ENCODE measurements at regions not wholly inside any gene's neighbourhood (a gene's known extent, or its start where the extent isn't known, plus 50 kb on each side); places are given as distances from the start of the nearest gene placed in this dataset.

GRCh38 chr14:104450811-104451401 is 128.7 kb upstream of the C14orf180 start:
- ATAC-seq (no peak), DNase-seq (no peak)
- Histone ChIP-seq H3K9me3 (peaks cover 0 to 31% (median 5%) of the 10 kb centered on the region in 11 donors), H3K36me3 (no peaks in the 10 kb centered on the region), H3K4me1 (peaks cover 0 to 9% (median 0%) of the 10 kb centered on the region in 9 donors), H3K27me3 (peaks cover 0 to 19% (median 4%) of the 10 kb centered on the region in 7 donors), H3K27ac (no peak overlapping the region), H3K4me3 (no peak overlapping the region)
- WGBS, 2 donors: 91 to 95% methylated on average over 28 of the region's 28 CpGs
- TF ChIP-seq, protein P1, sequence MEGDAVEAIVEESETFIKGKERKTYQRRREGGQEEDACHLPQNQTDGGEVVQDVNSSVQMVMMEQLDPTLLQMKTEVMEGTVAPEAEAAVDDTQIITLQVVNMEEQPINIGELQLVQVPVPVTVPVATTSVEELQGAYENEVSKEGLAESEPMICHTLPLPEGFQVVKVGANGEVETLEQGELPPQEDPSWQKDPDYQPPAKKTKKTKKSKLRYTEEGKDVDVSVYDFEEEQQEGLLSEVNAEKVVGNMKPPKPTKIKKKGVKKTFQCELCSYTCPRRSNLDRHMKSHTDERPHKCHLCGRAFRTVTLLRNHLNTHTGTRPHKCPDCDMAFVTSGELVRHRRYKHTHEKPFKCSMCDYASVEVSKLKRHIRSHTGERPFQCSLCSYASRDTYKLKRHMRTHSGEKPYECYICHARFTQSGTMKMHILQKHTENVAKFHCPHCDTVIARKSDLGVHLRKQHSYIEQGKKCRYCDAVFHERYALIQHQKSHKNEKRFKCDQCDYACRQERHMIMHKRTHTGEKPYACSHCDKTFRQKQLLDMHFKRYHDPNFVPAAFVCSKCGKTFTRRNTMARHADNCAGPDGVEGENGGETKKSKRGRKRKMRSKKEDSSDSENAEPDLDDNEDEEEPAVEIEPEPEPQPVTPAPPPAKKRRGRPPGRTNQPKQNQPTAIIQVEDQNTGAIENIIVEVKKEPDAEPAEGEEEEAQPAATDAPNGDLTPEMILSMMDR (IDR thresholded peaks at IDR 0.05): no peak
- intact Hi-C loops (cut with DNase I): no loop called here

GRCh38 chr14:104451474-104451873 is 128.1 kb upstream of the C14orf180 start:
- ATAC-seq: no peak
- DNase-seq: no peak
- H3K36me3 ChIP-seq: no peaks in the 10 kb centered on the region
- TF ChIP-seq, protein P1 (IDR thresholded peaks at IDR 0.05): no peak
- WGBS, 2 donors: 83 to 86% methylated on average over 10 of the region's 10 CpGs
- H3K4me3 ChIP-seq: no peak overlapping the region
- peaks cover 0 to 9% (median 0%) of the 10 kb centered on the region in 9 donors for H3K4me1 ChIP-seq
- no peak overlapping the region for H3K27ac ChIP-seq
- peaks cover 0 to 31% (median 5%) of the 10 kb centered on the region in 11 donors for H3K9me3 ChIP-seq
- peaks cover 0 to 14% (median 4%) of the 10 kb centered on the region in 7 donors for H3K27me3 ChIP-seq
- intact Hi-C loops (cut with DNase I): no loop called here

GRCh38 chr14:104458845-104459244 is 120.7 kb upstream of the C14orf180 start:
- Histone ChIP-seq H3K27ac (no peak overlapping the region), H3K4me3 (no peak overlapping the region), H3K27me3 (peaks cover 0 to 55% (median 36%) of the 10 kb centered on the region in 7 donors), H3K4me1 (peaks cover 0 to 13% (median 8%) of the 10 kb centered on the region in 9 donors), H3K9me3 (peaks cover 0 to under 1% (median 0%) of the 10 kb centered on the region in 11 donors), H3K36me3 (no peaks in the 10 kb centered on the region)
- TF ChIP-seq, protein P1 (IDR thresholded peaks at IDR 0.05): no peak
- DNase-seq: no peak
- intact Hi-C loops (cut with DNase I): no loop called here
- ATAC-seq: no peak
- WGBS, 2 donors: 64% methylated on average over 9 of the region's 9 CpGs

DNA sequence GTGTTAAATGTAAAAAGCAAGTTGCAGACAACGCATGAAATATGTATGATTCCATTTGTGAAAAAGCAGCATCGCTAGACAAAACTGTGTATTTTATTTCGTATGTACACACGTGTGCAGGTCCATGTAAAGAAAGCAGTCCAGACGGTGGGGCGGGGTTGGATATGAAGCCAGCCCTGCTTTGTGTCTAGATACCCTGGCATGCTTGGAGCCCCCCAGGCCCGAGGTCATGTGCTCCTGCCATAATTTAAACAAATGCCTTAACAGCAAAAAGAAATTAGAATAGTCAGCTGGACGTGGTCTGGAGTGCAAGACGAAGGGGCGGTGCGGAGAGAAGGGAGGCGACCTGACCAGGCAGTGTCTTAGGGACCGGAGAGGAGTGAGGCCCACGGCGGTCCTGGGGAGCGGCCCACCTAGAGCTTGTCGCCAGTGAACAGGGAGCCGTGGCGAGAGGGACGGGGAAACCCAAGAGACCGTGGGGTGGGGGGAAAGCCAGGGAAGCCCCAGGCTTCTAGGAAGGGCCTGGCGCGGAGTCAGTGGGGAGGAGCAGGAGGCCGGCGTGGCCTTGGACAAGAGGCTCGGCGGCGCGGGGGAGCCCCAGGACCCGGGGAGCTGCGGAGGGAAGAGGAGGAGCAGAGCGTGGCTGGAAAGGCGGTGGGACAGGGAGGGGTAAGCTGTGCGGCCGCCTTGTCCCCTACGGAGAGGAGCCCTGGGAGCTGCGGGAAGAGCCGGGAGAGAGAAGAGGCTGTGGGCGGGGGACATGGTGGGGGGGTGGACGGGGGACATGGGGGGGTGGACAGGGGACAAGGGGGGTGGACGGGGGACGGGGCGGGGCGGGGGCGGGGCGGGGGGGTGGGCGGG is 118.5 kb upstream of the C14orf180 start:
- ATAC-seq: peak in 4 of 8 donors; percentile 22 to 58 (median 37)
- peak overlapping the region in 3 of 10 donors; percentile 26 to 51 (median 27) for H3K4me3 ChIP-seq
- H3K9me3 ChIP-seq: no peaks in the 10 kb centered on the region
- H3K27ac ChIP-seq: no peak overlapping the region
- peaks cover 0 to 60% (median 57%) of the 10 kb centered on the region in 7 donors for H3K27me3 ChIP-seq
- H3K36me3 ChIP-seq: no peaks in the 10 kb centered on the region
- peak in 1 of 2 donors; percentile 20 for DNase-seq
- 20 to 23% methylated on average over 35 to 39 of the region's 47 CpGs for WGBS, 2 donors
- peaks cover 0 to 13% (median 8%) of the 10 kb centered on the region in 9 donors for H3K4me1 ChIP-seq
- TF ChIP-seq, protein P1 (IDR thresholded peaks at IDR 0.05): no peak
- intact Hi-C loops (cut with DNase I): no loop called here

All from heart right ventricle (tissue), 16 donors.